Heart left ventricle (tissue), 13 donors: ENCODE measurements at regions not wholly inside any gene's neighbourhood (a gene's known extent, or its start where the extent isn't known, plus 50 kb on each side); places are given as distances from the start of the nearest gene placed in this dataset.

Experiments
- CTCF ChIP-seq, 12 donors: fragments of 200-600 bp; sonication (generic) in 4 of 12; IDR thresholded peaks; one replicate each; pipeline versions ENCODE4 v1.5.0 to v1.8.0; 2018 to 2022; ENCODE audit warnings: antibody characterized with exemption in 12 of 12, mild to moderate bottlenecking in 5 of 12
- POLR2A ChIP-seq, 2 donors: fragments of 450-650 bp; IDR thresholded peaks; one replicate each; pipeline ENCODE4 v1.6.1; 2017; ENCODE audit warnings: antibody characterized with exemption in 2 of 2, mild to moderate bottlenecking in 2 of 2, moderate library complexity in 2 of 2
- donor health status: ischemic (EF 13 %, LVEDD 7.1; RV severe dilation, severe dysfunction).
- donor health status: DM: no; HTN: yes; CAD: no.
- donor health status: DM: no; HTN: no; CAD: no.
- donor health status: ischemic (EF 25% LVEDD 6.9; RV normal size, moderate dysfunction).
- donor health status: ischemic (EF 25% LVEDD 5.7; RV mildly dilated, moderate dysfunction).
- donor health status: ischemic (EF 35%, LVEDD 5.7; RV mildly dilated, moderate dysfunction).
- donor health status: nonischemic (EF 11% LVEDD 7.7; RV severe dilation, severe dysfunction).
- donor health status: DM: yes; HTN: yes; CAD: no.
- donor health status: PGD.
- donor health status: ischemic (EF 29% LVEDD 5.4; RV normal size, mild dysfunction).
- donor health status: nonischemic (EF 23%, LVEDD 6.1; RV moderate dilation, normal function).

GRCh38 chrX:46165411-46165810 is 379.8 kb downstream of the ZNF674 start:
- TF ChIP-seq CTCF (IDR thresholded peaks at IDR 0.05) (no peak), POLR2A (IDR thresholded peaks at IDR 0.05) (no peak)
